ENCODE measurements at regions not wholly inside any gene's neighbourhood (a gene's known extent, or its start where the extent isn't known, plus 50 kb on each side); places are given as distances from the start of the nearest gene placed in this dataset.

DNA sequence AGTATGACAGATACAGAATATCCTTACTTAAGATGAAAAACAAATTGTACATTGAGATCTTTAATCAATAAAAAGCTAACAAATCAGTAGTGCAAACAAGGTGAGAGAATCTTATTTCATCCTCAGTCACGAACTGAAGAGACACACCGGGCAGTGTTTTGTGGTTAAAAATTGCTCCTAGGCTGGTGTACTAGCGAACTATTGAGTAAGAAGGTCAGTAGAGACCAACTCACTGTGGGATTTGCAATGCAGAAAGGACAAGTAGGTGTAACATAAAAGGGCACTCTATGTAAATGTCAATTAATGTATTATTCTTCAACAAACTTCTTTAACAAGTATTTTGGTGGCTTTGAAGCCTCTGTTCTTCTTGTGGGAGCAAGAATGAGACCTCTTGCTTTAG is 260.2 kb upstream of the PPARGC1A start:
- POLR2A ChIA-PET, result no interaction called here
- DNase-seq (ENCODE audit: extremely low spot score), result no peak
- TF ChIP-seq CTCF (IDR thresholded peaks at IDR 0.05; ENCODE audit: control extremely low read depth, extremely low read depth, low read depth, missing control alignments), result no peak
- CTCF ChIA-PET, result no interaction called here

- ChIA-PET CTCF (interaction anchor here (0.8 kb wide), 1 partner anchor 10 kb away, joined by 3 read pairs; no protein-coding TSS in a partner anchor), POLR2A (no interaction called here)
- no peak for DNase-seq (ENCODE audit: extremely low spot score)
- TF ChIP-seq CTCF (IDR thresholded peaks at IDR 0.05; ENCODE audit: control extremely low read depth, extremely low read depth, low read depth, missing control alignments), result no peak
Measured at GRCh38 chr4:24146127-24146526, 256.3 kb upstream of the PPARGC1A start.

- CTCF ChIA-PET, result interaction anchor here (0.9 kb wide), 1 partner anchor 25 kb away, joined by 3 read pairs; no protein-coding TSS in a partner anchor
- POLR2A ChIA-PET, result no interaction called here
- DNase-seq (ENCODE audit: extremely low spot score), result no peak
- no peak for TF ChIP-seq CTCF (IDR thresholded peaks at IDR 0.05; ENCODE audit: control extremely low read depth, extremely low read depth, low read depth, missing control alignments)
Measured at GRCh38 chr4:24145591-24145990, 255.7 kb upstream of the PPARGC1A start.

GRCh38 chr4:24144381-24144780 is 254.5 kb upstream of the PPARGC1A start:
- no peak for TF ChIP-seq CTCF (IDR thresholded peaks at IDR 0.05; ENCODE audit: control extremely low read depth, extremely low read depth, low read depth, missing control alignments)
- CTCF ChIA-PET, result no interaction called here
- POLR2A ChIA-PET, result no interaction called here
- DNase-seq (ENCODE audit: extremely low spot score), result no peak

- CTCF ChIA-PET, result no interaction called here
- POLR2A ChIA-PET, result no interaction called here
- DNase-seq (ENCODE audit: extremely low spot score), result no peak
Measured at GRCh38 chr4:24143741-24144140, 253.9 kb upstream of the PPARGC1A start.

GRCh38 chr4:24141836-24142235 is 252.0 kb upstream of the PPARGC1A start:
- ChIA-PET CTCF (interaction anchor here (1.4 kb wide), 1 partner anchor 23 kb away, joined by 5 read pairs; no protein-coding TSS in a partner anchor), POLR2A (no interaction called here)
- DNase-seq (ENCODE audit: extremely low spot score), result no peak
- TF ChIP-seq CTCF (IDR thresholded peaks at IDR 0.05; ENCODE audit: control extremely low read depth, extremely low read depth, low read depth, missing control alignments), result no peak

More at GRCh38 chr4:24143741-24144140, 253.9 kb upstream of the PPARGC1A start:
- TF ChIP-seq CTCF (IDR thresholded peaks at IDR 0.05; ENCODE audit: control extremely low read depth, extremely low read depth, low read depth, missing control alignments), result no peak

DNA sequence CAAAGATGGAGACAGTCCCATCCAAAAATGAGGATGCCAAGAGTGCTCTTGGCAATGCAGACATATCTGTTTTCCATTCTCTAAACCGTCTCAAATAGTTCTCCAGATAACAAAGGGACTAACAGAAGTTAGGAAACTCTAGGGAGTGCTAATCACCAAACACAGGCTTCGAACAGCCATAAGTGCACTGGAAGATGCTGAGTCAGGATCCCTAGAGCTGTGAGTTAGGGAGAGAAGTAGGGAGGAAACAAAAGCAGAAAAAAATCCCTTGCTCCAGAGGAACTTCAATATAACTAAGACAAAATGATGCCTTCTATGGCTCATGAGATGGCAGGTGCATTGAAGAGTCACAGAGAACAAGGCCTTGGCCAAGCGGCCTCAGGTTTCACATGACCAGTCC is 251.0 kb upstream of the PPARGC1A start:
- no peak for DNase-seq (ENCODE audit: extremely low spot score)
- no peak for TF ChIP-seq CTCF (IDR thresholded peaks at IDR 0.05; ENCODE audit: control extremely low read depth, extremely low read depth, low read depth, missing control alignments)
- POLR2A ChIA-PET, result no interaction called here
- CTCF ChIA-PET, result interaction anchor here (1.4 kb wide), 1 partner anchor 22 kb away, joined by 5 read pairs; no protein-coding TSS in a partner anchor
